ENCODE measurements at regions not wholly inside any gene's neighbourhood (a gene's known extent, or its start where the extent isn't known, plus 50 kb on each side); places are given as distances from the start of the nearest gene placed in this dataset.

- Histone ChIP-seq H3K79me2 (ENCODE audit: low read length) (no peaks in the 10 kb centered on the region), H3K27ac (ENCODE audit: low read length) (no peak overlapping the region), H2AFZ (ENCODE audit: low read length) (no peak overlapping the region), H3K4me2 (ENCODE audit: low read depth, low read length) (no peak overlapping the region), H3F3A (ENCODE audit: insufficient read depth, low read length) (no peaks in the 10 kb centered on the region), H3K4me3 (ENCODE audit: low read length) (no peak overlapping the region), H3K9ac (ENCODE audit: low read length) (no peak overlapping the region), H3K36me3 (replicated peaks; ENCODE audit: insufficient read depth, low read length) (no peaks in the 10 kb centered on the region), H3K9me3 (replicated peaks; ENCODE audit: insufficient read depth, low read length) (no peaks in the 10 kb centered on the region), H3K4me1 (ENCODE audit: low read length) (no peaks in the 10 kb centered on the region), H4K20me1 (ENCODE audit: insufficient read depth, low read length) (no peaks in the 10 kb centered on the region), H3K27me3 (replicated peaks; ENCODE audit: insufficient read depth, low read length) (no peaks in the 10 kb centered on the region), H3K9me2 (replicated peaks; ENCODE audit: insufficient read depth, low read length) (no peaks in the 10 kb centered on the region)
- no peak for DNase-seq
- no peak for TF ChIP-seq CTCF (IDR thresholded peaks at IDR 0.05; ENCODE audit: low read length)
- no peak for TF ChIP-seq EZH2phosphoT487 (IDR thresholded peaks at IDR 0.05; ENCODE audit: low read length)
- TF ChIP-seq EZH2 (optimal IDR thresholded peaks at IDR 0.05; ENCODE audit: low read depth, low read length): no peak
Observed at GRCh38 chr5:82549263-82549662, 271.1 kb upstream of the RPS23 start.

- Histone ChIP-seq H3K27ac (ENCODE audit: low read length) (no peak overlapping the region), H3K4me1 (ENCODE audit: low read length) (no peaks in the 10 kb centered on the region), H3K9me3 (replicated peaks; ENCODE audit: insufficient read depth, low read length) (no peaks in the 10 kb centered on the region), H3K79me2 (ENCODE audit: low read length) (no peaks in the 10 kb centered on the region), H4K20me1 (ENCODE audit: insufficient read depth, low read length) (no peaks in the 10 kb centered on the region), H3K36me3 (replicated peaks; ENCODE audit: insufficient read depth, low read length) (no peaks in the 10 kb centered on the region), H3K9me2 (replicated peaks; ENCODE audit: insufficient read depth, low read length) (no peaks in the 10 kb centered on the region), H3K27me3 (replicated peaks; ENCODE audit: insufficient read depth, low read length) (no peaks in the 10 kb centered on the region), H3K4me3 (ENCODE audit: low read length) (no peak overlapping the region), H3K4me2 (ENCODE audit: low read depth, low read length) (no peak overlapping the region), H3F3A (ENCODE audit: insufficient read depth, low read length) (no peaks in the 10 kb centered on the region), H2AFZ (ENCODE audit: low read length) (no peak overlapping the region), H3K9ac (ENCODE audit: low read length) (no peak overlapping the region)
- no peak for DNase-seq
- TF ChIP-seq CTCF (IDR thresholded peaks at IDR 0.05; ENCODE audit: low read length): no peak
- TF ChIP-seq EZH2 (optimal IDR thresholded peaks at IDR 0.05; ENCODE audit: low read depth, low read length): no peak
- no peak for TF ChIP-seq EZH2phosphoT487 (IDR thresholded peaks at IDR 0.05; ENCODE audit: low read length)
Observed at GRCh38 chr5:82544004-82544403, 265.9 kb upstream of the RPS23 start.

- Histone ChIP-seq H3K9me2 (replicated peaks; ENCODE audit: insufficient read depth, low read length) (no peaks in the 10 kb centered on the region), H4K20me1 (ENCODE audit: insufficient read depth, low read length) (no peaks in the 10 kb centered on the region), H3F3A (ENCODE audit: insufficient read depth, low read length) (no peaks in the 10 kb centered on the region), H3K79me2 (ENCODE audit: low read length) (no peaks in the 10 kb centered on the region), H3K27ac (ENCODE audit: low read length) (no peak overlapping the region), H2AFZ (ENCODE audit: low read length) (no peak overlapping the region), H3K9me3 (replicated peaks; ENCODE audit: insufficient read depth, low read length) (no peaks in the 10 kb centered on the region), H3K27me3 (replicated peaks; ENCODE audit: insufficient read depth, low read length) (no peaks in the 10 kb centered on the region), H3K4me3 (ENCODE audit: low read length) (no peak overlapping the region), H3K9ac (ENCODE audit: low read length) (no peak overlapping the region), H3K4me1 (ENCODE audit: low read length) (no peaks in the 10 kb centered on the region), H3K36me3 (replicated peaks; ENCODE audit: insufficient read depth, low read length) (no peaks in the 10 kb centered on the region), H3K4me2 (ENCODE audit: low read depth, low read length) (no peak overlapping the region)
- TF ChIP-seq CTCF (IDR thresholded peaks at IDR 0.05; ENCODE audit: low read length) (no peak), EZH2phosphoT487 (IDR thresholded peaks at IDR 0.05; ENCODE audit: low read length) (no peak), EZH2 (optimal IDR thresholded peaks at IDR 0.05; ENCODE audit: low read depth, low read length) (no peak)
- DNase-seq: no peak
Observed at GRCh38 chr5:82540301-82540700, 262.1 kb upstream of the RPS23 start.

All from MM.1S (cell line).